SJSA1 (cell line): ENCODE measurements at regions not wholly inside any gene's neighbourhood (a gene's known extent, or its start where the extent isn't known, plus 50 kb on each side); places are given as distances from the start of the nearest gene placed in this dataset.
"Not testable (repeated sequence)": the region's sequence is repeated elsewhere in the genome, so short reads cannot be mapped to it uniquely, and the experiment has no call there.

Experiments used
- DNase-seq, 2 experiments: peaks; one replicate each; pipeline ENCODE4 v3.0.0-alpha.2; 2015 to 2020; ENCODE audit warnings: low spot score in 2 of 2, low read depth in 1 of 2
- H3K27ac ChIP-seq: fragments of 250-450 bp; sonication (Bioruptor Pico); 2 replicates; pipeline ENCODE4 v1.5.1; 2020; ENCODE audit warnings: mild to moderate bottlenecking, moderate library complexity
- H3K27me3 ChIP-seq: fragments of 250-450 bp; sonication (Bioruptor Pico); replicated peaks from 2 replicates; pipeline ENCODE4 v1.5.1; 2020; ENCODE audit warnings: mild to moderate bottlenecking, moderate library complexity
- H3K36me3 ChIP-seq: fragments of 250-450 bp; sonication (Bioruptor Pico); 2 replicates; pipeline ENCODE4 v1.5.1; 2020; ENCODE audit warnings: mild to moderate bottlenecking
- H3K4me1 ChIP-seq: fragments of 250-450 bp; sonication (Bioruptor Pico); replicated peaks from 2 replicates; pipeline ENCODE4 v1.6.1; 2021; ENCODE audit warnings: mild to moderate bottlenecking
- H3K4me3 ChIP-seq: fragments of 250-450 bp; sonication (Bioruptor Pico); 2 replicates; pipeline ENCODE4 v1.5.1; 2020; ENCODE audit warnings: mild to moderate bottlenecking
- H3K9me3 ChIP-seq: fragments of 250-450 bp; sonication (Bioruptor Pico); replicated peaks from 2 replicates; pipeline ENCODE4 v1.5.1; 2020; ENCODE audit warnings: mild to moderate bottlenecking

- Histone ChIP-seq H3K9me3 (no peaks in the 10 kb centered on the region; the same call in 1 of the 2 replicates), H3K27ac (no peak overlapping the region), H3K4me3 (no peak overlapping the region), H3K36me3 (no peaks in the 10 kb centered on the region), H3K27me3 (no peaks in the 10 kb centered on the region), H3K4me1 (peaks cover 31% of the 10 kb centered on the region)
- no peak for DNase-seq
These were observed 106.8 kb upstream of the SLC7A14 start for GRCh38 chr3:170692720-170693119.

GRCh38 chr3:170690661-170690981 lies 104.7 kb upstream of the SLC7A14 start:
- DNase-seq, result no peak
- peaks cover 32% of the 10 kb centered on the region for H3K4me1 ChIP-seq
- H3K27me3 ChIP-seq, result no peaks in the 10 kb centered on the region
- no peaks in the 10 kb centered on the region for H3K9me3 ChIP-seq
- H3K36me3 ChIP-seq, result no peaks in the 10 kb centered on the region
- no peak overlapping the region for H3K4me3 ChIP-seq
- peak overlapping the region; percentile 86 for H3K27ac ChIP-seq

- no peaks in the 10 kb centered on the region for H3K36me3 ChIP-seq
- H3K4me1 ChIP-seq, result peaks cover 32% of the 10 kb centered on the region
- peak; percentile 44 to 57 for DNase-seq
- H3K4me3 ChIP-seq, result no peak overlapping the region
- no peaks in the 10 kb centered on the region for H3K27me3 ChIP-seq
- no peaks in the 10 kb centered on the region for H3K9me3 ChIP-seq
- peak overlapping the region; percentile 86 for H3K27ac ChIP-seq
These were observed 104.2 kb upstream of the SLC7A14 start for GRCh38 chr3:170689893-170690660.

GRCh38 chr3:170689296-170689829 lies 103.5 kb upstream of the SLC7A14 start:
- H3K36me3 ChIP-seq, result no peaks in the 10 kb centered on the region
- peak overlapping the region; percentile 86 for H3K27ac ChIP-seq
- H3K9me3 ChIP-seq, result no peaks in the 10 kb centered on the region

GRCh38 chr3:170688222-170688621 lies 102.3 kb upstream of the SLC7A14 start:
- DNase-seq, result peak; percentile 23 to 50
- peaks cover 32% of the 10 kb centered on the region for H3K4me1 ChIP-seq
- H3K27me3 ChIP-seq, H3K4me3 ChIP-seq, H3K9me3 ChIP-seq, H3K36me3 ChIP-seq: not testable (repeated sequence)
- peak overlapping the region; percentile 86 for H3K27ac ChIP-seq

More at GRCh38 chr3:170689296-170689829, 103.5 kb upstream of the SLC7A14 start:
- no peak overlapping the region for H3K4me3 ChIP-seq
- peak; percentile 92 to 95 for DNase-seq
- no peaks in the 10 kb centered on the region for H3K27me3 ChIP-seq
- peaks cover 32% of the 10 kb centered on the region for H3K4me1 ChIP-seq

- H3K36me3 ChIP-seq, result no peaks in the 10 kb centered on the region
- H3K4me1 ChIP-seq, result no peaks in the 10 kb centered on the region
- no peak for DNase-seq
- no peak overlapping the region for H3K27ac ChIP-seq
- H3K27me3 ChIP-seq, result no peaks in the 10 kb centered on the region
- no peak overlapping the region for H3K4me3 ChIP-seq
- no peaks in the 10 kb centered on the region for H3K9me3 ChIP-seq
These were observed 94.7 kb upstream of the SLC7A14 start for GRCh38 chr3:170680593-170680992.

- DNase-seq, result no peak
These were observed 93.3 kb upstream of the SLC7A14 start for GRCh38 chr3:170679190-170679589.

GRCh38 chr3:170670504-170670903 lies 84.6 kb upstream of the SLC7A14 start:
- Histone ChIP-seq H3K27me3 (no peaks in the 10 kb centered on the region), H3K36me3 (no peaks in the 10 kb centered on the region)

More at GRCh38 chr3:170679190-170679589, 93.3 kb upstream of the SLC7A14 start:
- no peak overlapping the region for H3K27ac ChIP-seq
- no peak overlapping the region for H3K4me3 ChIP-seq
- no peaks in the 10 kb centered on the region for H3K4me1 ChIP-seq
- H3K27me3 ChIP-seq, result no peaks in the 10 kb centered on the region
- no peaks in the 10 kb centered on the region for H3K9me3 ChIP-seq
- no peaks in the 10 kb centered on the region for H3K36me3 ChIP-seq

GRCh38 chr3:170662986-170663385 lies 77.1 kb upstream of the SLC7A14 start:
- not testable (repeated sequence) for H3K27me3 ChIP-seq, H3K4me1 ChIP-seq, DNase-seq, H3K9me3 ChIP-seq, H3K36me3 ChIP-seq, H3K27ac ChIP-seq, H3K4me3 ChIP-seq

More at GRCh38 chr3:170670504-170670903, 84.6 kb upstream of the SLC7A14 start:
- Histone ChIP-seq H3K9me3 (no peaks in the 10 kb centered on the region), H3K27ac (no peak overlapping the region), H3K4me1 (no peaks in the 10 kb centered on the region), H3K4me3 (no peak overlapping the region)
- no peak for DNase-seq

GRCh38 chr3:170660139-170660538 lies 74.3 kb upstream of the SLC7A14 start:
- Histone ChIP-seq H3K27me3 (no peaks in the 10 kb centered on the region), H3K9me3 (no peaks in the 10 kb centered on the region), H3K4me1 (no peaks in the 10 kb centered on the region), H3K27ac (no peak overlapping the region), H3K4me3 (no peak overlapping the region), H3K36me3 (no peaks in the 10 kb centered on the region)
- no peak for DNase-seq

- no peak overlapping the region for H3K4me3 ChIP-seq
- DNase-seq, result no peak
- H3K36me3 ChIP-seq, result no peaks in the 10 kb centered on the region
- no peak overlapping the region for H3K27ac ChIP-seq
- no peaks in the 10 kb centered on the region for H3K27me3 ChIP-seq
- no peaks in the 10 kb centered on the region for H3K9me3 ChIP-seq
- H3K4me1 ChIP-seq, result no peaks in the 10 kb centered on the region
These were observed 71.4 kb upstream of the SLC7A14 start for GRCh38 chr3:170657312-170657711.

GRCh38 chr3:170656284-170656683 lies 70.4 kb upstream of the SLC7A14 start:
- no peak for DNase-seq
- Histone ChIP-seq H3K4me3 (no peak overlapping the region), H3K36me3 (no peaks in the 10 kb centered on the region), H3K4me1 (no peaks in the 10 kb centered on the region), H3K27me3 (no peaks in the 10 kb centered on the region), H3K27ac (no peak overlapping the region), H3K9me3 (no peaks in the 10 kb centered on the region)

GRCh38 chr3:170653801-170654200 lies 67.9 kb upstream of the SLC7A14 start:
- no peaks in the 10 kb centered on the region for H3K36me3 ChIP-seq
- no peaks in the 10 kb centered on the region for H3K4me1 ChIP-seq
- H3K27ac ChIP-seq, result no peak overlapping the region
- H3K4me3 ChIP-seq, result no peak overlapping the region
- H3K9me3 ChIP-seq, result no peaks in the 10 kb centered on the region
- no peaks in the 10 kb centered on the region for H3K27me3 ChIP-seq
- DNase-seq, result no peak

GRCh38 chr3:170651260-170651845 lies 65.5 kb upstream of the SLC7A14 start:
- Histone ChIP-seq H3K4me3 (no peak overlapping the region), H3K36me3 (no peaks in the 10 kb centered on the region), H3K27me3 (no peaks in the 10 kb centered on the region), H3K4me1 (no peaks in the 10 kb centered on the region), H3K27ac (no peak overlapping the region), H3K9me3 (no peaks in the 10 kb centered on the region)
- no peak for DNase-seq
